GM11168 (cell line): ENCODE measurements at regions not wholly inside any gene's neighbourhood (a gene's known extent, or its start where the extent isn't known, plus 50 kb on each side); places are given as distances from the start of the nearest gene placed in this dataset.
"Not testable (repeated sequence)": the region's sequence is repeated elsewhere in the genome, so short reads cannot be mapped to it uniquely, and the experiment has no call there.

Experiments
- in situ Hi-C: fragments of 300-500 bp; cut with MboI; formaldehyde crosslinking; loops from one replicate; pipeline ENCODE4 v1.12.0; 2022; ENCODE audit warnings: low sequenced_read_pairs; ENCODE audit not compliant: unreplicated experiment

DNA sequence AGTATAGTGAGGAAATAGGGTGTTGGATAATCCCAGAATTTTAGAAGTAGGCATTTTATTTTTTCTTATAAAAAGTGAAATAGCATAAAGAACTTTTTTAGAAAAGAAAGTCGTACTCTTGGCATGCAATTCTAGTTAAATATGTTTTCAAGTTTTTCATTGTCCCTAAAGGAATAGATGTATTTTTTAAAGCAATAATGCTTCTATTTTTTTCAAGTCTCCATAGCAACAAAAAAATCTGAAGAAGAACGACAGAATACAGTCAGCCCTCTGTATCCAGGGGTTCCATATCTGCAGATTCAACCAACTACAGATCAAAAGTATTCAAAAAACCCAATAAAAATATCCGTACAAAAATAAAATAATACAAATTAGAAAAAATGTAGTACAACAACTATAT is 538.2 kb downstream of the GLUD2 start:
- in situ Hi-C loops: no loop called here

- in situ Hi-C loops: no loop called here
Observed at GRCh38 chrX:121592884-121593283, 545.5 kb downstream of the GLUD2 start.

GRCh38 chrX:121598356-121598755 is 550.9 kb downstream of the GLUD2 start:
- in situ Hi-C loops: no loop called here

- in situ Hi-C loops: no loop called here
Observed at GRCh38 chrX:121635141-121635540, 587.7 kb downstream of the GLUD2 start.

DNA sequence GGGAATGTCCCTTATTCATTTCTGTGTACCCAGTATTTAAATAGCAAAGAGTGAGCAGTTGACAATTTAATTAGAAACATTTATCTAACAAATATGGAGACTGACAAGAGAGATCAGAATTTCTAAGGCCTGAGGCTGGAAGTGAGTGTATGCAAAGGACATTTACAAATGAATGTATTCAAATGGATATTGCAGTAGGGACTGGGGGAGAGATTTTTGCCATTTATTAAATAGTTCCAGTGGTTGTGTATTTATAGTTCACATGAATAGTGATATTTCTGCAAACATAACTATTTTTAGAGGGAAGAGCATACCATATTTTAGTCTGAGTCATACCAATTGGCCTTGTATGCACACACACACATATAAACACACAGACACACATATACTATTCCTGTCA is 592.4 kb downstream of the GLUD2 start:
- in situ Hi-C loops: no loop called here

DNA sequence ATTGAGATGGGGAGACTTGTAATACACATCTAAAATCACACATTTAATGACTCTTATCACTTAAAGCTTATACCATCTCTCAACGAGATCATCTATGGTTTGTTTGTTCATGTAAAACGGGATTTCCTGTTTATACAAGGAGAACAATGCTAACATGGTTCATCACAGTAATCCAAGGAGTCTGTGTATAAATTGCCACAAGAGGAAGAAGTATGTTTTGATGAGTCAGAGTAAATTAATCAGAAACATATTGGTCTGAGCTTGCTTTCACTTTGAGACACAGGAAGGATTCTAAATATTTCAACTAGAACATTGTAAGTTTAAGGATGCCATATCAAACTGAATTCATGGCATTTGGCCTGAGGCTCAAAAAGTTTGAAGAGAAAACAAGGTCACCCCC is 594.1 kb downstream of the GLUD2 start:
- in situ Hi-C loops: no loop called here

DNA sequence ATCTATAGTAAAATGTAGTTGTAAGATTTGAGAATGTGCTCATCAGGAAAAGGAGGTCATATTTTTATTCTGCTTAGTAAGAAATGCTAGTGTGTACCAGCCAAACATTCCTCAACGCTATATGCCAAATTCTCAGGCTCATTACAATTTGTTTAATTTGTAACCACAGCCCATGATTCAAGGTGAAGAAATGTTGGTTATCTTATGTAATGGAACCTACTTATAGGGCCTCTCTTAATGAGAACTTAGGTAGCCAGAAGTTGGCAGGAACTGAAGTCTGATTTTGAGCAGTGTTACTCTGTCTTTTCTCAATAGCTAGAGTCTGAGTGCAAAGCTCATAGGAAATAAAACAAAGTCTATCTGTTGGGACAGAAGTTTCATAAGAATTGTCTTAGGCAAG is 595.0 kb downstream of the GLUD2 start:
- in situ Hi-C loops: no loop called here

DNA sequence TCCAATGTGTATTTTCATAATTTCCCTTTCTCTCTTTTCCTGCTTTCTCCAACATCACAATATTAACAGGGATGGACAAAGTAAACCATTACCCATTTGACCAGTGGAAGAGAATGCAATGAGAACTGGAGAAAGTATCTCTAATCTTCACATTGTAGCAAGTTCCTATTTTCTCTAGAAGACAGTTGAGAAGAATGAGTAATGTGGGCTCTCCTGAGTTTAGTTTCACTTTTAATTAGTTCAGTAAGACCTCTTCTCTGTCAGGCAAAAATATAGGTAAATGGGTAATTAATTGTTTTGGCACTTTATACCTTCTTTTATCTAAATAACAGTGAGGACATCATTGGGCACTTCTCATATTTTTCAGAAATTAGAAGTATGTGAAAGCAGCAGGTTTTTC is 602.0 kb downstream of the GLUD2 start:
- in situ Hi-C loops: no loop called here

GRCh38 chrX:121655276-121655675 is 607.9 kb downstream of the GLUD2 start:
- in situ Hi-C loops: no loop called here

DNA sequence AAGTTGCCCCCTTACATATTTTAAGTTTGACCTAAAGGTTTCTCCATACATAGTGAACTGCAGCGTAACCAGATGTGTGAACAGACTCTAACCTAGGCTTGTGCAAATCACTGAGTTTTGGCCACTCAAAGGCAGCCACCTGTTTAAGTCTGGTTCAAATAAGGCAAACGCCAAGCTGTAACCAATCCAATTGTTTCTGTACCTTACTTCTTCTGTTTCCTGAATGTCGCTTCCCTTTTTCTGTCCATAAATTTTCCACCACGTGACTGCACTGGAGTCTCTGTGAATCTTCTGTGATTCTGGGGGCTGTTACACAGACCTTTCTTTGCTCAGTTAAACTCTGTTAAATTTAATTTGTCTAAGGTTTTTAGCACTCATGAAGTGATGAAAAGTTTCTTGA is 618.8 kb downstream of the GLUD2 start:
- in situ Hi-C loops: no loop called here

GRCh38 chrX:121671649-121672048 is 624.2 kb downstream of the GLUD2 start:
- in situ Hi-C loops: no loop called here

- in situ Hi-C loops: not testable (repeated sequence)
Observed at GRCh38 chrX:121709236-121709635, 661.8 kb downstream of the GLUD2 start.

GRCh38 chrX:121733514-121733913 is 686.1 kb downstream of the GLUD2 start:
- in situ Hi-C loops: no loop called here

- in situ Hi-C loops: no loop called here
Observed at GRCh38 chrX:121746105-121746504, 698.7 kb downstream of the GLUD2 start.

- in situ Hi-C loops: not testable (repeated sequence)
Observed at GRCh38 chrX:121753602-121754001, 706.2 kb downstream of the GLUD2 start.

DNA sequence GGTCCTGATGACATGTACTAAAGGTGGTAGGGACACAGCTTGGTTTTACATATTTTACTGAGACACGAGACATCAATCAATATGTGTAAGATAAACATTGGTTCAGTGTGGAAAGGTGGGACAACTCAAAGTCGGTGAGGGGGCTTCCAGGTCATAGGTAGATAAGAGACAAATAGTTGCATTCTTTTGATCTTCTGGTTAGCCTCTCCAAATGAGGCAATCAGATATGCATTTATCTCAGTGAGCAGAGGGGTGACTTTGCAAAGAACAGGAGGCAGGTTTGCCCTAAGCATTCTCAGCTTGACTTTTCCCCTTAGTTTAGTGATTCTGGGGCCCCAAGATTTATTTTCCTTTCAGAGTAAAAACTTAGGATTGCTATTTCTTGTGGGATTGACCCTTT is 706.9 kb downstream of the GLUD2 start:
- in situ Hi-C loops: no loop called here

DNA sequence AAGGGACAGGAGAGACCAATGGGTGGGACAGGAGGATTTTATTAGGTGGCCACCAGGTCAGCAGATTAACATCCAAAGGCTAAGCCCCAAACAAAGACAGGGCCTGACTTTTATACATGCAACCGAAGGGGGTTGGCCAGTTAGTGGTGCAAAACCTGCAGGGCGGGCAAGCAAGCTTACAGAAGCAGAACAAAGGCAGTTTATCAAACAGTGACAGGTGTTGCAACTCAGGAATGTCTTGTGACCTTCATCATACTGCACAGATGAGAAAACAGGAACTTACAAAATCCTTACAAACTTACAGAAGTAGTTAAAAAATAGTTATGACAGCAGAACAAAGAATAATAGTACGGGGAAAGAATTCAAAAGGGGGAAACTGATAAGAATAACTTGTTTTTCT is 708.1 kb downstream of the GLUD2 start:
- in situ Hi-C loops: no loop called here

GRCh38 chrX:121761845-121762244 is 714.4 kb downstream of the GLUD2 start:
- in situ Hi-C loops: no loop called here

DNA sequence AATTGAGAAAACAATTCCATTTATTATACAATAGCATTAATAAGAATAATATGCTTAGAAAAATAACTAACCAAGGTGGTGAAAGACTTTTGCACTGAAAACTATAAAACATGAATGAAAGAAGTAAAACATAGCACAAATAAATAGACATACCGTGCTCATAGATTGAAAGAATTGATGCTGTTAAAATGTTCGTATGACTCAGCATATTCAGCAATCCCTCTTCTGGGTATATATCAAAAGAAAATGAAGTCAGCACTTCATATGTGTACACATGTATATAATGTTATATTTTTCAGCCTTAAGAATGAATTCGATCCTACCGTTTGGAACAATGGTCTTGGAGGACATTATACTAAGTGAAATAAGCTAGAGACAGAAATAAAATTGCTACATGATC is 716.3 kb downstream of the GLUD2 start:
- in situ Hi-C loops: no loop called here

DNA sequence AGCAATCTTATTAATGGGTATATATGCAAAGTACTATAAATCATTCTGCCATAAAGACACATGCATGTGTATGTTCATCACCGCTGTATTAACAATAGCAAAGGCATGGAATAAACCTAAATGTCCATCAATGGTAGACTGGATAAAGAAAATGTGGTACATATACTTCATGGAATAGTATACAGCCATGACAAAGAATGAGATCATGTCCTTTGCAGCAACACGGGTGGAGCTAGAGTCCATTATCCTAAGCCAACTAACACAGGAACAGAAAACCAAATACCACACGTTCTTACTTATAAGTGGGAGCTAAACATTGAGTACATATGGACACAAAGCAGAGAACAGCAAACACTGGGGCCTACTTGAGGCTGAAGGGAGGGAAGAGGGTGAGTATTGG is 720.8 kb downstream of the GLUD2 start:
- in situ Hi-C loops: not testable (repeated sequence)

GRCh38 chrX:121781991-121782390 is 734.6 kb downstream of the GLUD2 start:
- in situ Hi-C loops: no loop called here

DNA sequence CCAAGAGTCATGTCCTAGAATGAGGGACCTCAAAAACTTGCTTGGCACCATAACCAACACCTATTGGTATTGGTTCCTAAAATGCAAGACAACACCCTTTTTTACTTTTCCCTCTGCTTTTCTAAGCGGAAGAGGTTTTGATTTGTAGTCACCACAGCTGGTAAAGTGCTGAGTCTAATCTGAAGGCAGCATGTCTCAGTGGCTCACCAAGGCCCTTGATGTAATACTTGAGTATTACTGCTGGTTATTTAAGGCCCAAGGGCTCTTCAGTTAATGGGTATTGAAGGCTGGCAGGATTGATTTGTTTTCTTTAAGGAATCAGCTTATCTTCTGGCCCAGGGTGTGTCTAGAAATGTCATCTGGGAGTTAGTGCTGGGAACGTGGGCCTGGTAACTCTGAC is 735.1 kb downstream of the GLUD2 start:
- in situ Hi-C loops: no loop called here

- in situ Hi-C loops: no loop called here
Observed at GRCh38 chrX:121782976-121783375, 735.6 kb downstream of the GLUD2 start.
